GM21447 (cell line): ENCODE measurements at regions not wholly inside any gene's neighbourhood (a gene's known extent, or its start where the extent isn't known, plus 50 kb on each side); places are given as distances from the start of the nearest gene placed in this dataset.

Experiments
- ATAC-seq: cut with Tn5 transposase; IDR thresholded peaks from one replicate; pipeline ENCODE4 v1.9.1; 2021; ENCODE audit not compliant: unreplicated experiment

DNA sequence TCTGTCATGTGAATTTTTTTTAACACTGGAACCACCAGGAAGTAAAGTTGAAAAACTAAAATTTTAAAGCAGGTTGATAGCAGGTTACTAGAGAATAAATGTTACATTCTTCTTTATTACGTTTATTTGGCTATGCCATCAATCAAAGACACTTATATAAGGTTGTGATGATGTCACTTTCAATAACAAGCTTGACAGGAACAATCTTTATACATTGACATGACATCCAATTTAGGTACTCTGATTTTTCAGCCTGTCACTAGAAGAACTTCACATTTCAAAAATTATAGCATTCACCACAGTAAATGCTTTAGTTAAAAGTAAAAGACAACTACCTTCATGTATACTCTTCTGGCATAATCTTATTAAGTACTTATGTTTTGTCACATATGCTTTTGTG lies 696.8 kb upstream of the NCAM2 start:
- ATAC-seq: no peak

- no peak for ATAC-seq
Observed at GRCh38 chr21:20302084-20302483, 696.1 kb upstream of the NCAM2 start.

DNA sequence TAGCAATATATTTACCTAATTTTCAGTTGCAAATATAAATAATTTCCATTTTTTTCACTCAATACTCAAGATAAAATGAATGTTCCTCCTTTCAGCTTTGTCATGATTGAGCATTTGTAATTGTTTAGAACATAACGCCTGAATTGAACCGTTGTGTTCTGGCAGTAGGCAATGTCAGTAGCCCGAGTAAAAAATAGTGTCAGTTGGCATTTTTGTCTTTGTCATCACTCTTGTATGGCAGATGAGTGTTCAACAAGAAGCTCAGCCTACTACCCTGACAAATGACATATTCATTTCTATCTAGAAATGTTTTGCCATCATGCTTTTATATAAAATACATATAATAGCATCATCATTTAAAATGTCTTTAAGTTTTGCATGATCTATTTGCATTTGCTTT lies 691.4 kb upstream of the NCAM2 start:
- ATAC-seq: no peak

DNA sequence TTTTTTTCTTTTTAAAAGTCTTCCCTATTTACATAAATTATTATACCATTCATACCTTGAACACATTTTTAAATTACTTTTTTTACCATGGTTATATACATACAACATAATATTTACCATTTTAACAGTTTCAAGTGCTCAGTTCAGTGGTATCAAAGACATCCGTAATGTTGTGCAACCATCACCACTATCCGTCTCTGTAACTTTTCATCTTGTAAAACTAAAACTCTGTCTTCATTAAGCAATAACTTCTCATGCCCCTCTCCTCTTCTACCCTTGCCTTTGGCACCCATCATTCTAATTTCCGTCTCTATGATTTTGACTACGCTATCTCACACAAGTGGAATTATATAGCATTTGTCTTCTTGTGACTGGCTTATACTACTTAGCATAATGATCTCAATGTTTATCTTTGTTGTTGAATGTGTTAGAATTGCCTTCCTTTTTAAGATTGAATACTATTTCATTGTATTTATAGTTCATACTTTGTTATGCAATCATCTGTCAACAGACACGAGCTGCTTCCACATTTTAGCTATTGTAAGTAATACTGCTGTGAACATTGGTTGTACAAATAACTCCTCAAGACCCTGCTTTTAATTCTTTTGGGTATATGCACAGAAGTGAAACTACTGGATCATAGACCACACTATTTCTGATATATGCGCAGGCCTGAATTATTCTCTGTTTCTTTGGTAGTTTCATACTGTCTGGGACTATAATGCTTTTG lies 689.5 kb upstream of the NCAM2 start:
- ATAC-seq: no peak

DNA sequence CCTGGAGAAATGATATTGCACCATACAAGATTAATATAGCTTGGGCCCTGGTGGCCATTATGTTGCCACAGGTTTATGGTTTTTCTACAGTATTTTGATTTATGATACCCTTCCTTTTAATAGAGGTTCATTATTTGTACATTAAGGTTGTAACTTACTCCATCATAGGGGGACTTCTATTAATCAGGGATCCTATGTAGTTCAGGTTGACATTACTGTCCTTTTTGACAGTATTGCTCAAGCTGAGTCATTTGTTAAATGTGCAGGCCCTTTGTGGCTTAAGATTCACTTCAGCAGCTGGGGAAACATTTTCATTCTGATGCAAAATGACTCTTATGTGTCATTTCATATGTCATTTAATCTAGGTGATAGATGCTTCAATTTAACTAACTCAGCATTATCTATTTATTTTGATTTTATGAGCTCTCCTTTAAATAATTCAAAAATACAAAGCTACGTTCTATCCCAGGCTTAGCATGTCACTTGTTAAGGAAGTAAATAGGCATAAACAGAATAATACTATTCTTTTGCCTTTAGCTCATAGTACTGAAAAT lies 686.9 kb upstream of the NCAM2 start:
- ATAC-seq: no peak

- no peak for ATAC-seq
Observed at GRCh38 chr21:20313013-20313412, 685.2 kb upstream of the NCAM2 start.

DNA sequence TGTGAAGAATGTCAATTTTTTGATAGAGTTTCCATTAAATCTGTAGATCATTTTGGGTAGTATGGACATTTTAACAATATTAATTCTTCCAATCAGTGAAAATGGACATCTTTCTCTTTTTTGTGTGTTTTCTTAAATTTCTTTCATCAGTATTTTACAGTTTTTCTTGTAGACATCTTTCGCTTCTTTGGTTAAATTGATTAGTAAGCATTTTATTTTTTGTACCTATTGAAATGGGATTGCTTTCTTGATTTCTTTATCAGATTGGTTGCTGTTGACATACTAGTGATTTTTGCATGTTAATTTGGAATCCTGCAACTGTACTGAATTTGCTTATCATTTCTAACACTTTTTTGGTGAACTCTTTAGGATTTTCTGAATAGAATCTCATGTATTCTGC lies 683.2 kb upstream of the NCAM2 start:
- no peak for ATAC-seq

DNA sequence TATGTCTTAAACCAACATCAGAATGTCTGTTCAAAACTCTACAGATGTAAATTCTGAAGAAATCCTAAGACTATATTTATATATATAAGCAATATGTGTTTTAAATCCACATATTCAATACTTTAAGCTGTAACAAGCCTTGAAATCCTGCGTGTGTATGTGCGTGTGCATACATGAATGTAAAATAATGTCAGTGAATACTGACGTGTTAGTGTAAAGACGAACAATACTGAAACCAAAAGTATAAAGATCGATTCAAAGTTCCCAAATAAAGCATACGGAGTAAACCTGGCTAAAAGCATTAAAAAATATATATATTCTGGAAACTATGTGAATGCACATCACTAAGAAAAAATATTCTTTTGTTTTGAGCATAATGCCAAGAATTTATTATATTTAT lies 668.6 kb upstream of the NCAM2 start:
- no peak for ATAC-seq

DNA sequence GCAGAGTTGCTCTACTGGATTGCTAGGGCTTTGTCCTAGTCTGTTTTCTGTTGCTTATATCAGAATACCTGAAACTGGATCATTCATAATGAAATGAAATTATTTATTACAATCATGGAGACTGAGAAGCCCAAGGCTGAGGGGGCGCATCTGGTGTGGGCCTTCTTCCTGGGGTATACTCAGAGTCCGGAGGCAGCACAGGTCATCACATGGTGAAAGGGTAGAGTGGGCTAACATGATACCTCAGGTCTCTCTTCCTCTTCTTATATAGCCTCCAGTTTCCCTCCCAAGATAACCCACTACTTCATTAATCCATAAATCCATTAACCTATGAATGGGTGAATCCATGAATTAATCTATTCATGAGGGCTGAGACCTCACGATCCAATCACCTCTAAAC lies 667.6 kb upstream of the NCAM2 start:
- ATAC-seq: no peak

- ATAC-seq: no peak
Observed at GRCh38 chr21:20334585-20334984, 663.6 kb upstream of the NCAM2 start.

GRCh38 chr21:20341431-20341830 lies 656.8 kb upstream of the NCAM2 start:
- no peak for ATAC-seq

DNA sequence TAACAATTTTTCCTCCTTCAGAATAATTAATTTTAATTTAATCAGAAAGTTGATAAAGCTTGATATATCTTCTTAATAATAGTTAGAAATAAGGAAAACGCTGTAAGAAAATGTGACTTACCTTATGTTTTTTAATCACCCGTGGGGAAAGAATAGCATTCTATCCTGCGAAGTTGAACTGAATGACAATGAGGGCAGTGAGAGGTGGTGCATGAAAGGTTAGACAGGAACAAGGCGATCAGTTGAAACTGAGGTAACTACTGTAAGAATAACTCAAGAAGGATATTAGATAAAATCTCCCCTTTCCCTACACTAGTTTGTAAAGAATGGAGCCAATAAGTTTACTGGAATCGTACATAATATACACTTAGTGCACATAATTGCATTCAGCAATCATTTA lies 655.0 kb upstream of the NCAM2 start:
- no peak for ATAC-seq

DNA sequence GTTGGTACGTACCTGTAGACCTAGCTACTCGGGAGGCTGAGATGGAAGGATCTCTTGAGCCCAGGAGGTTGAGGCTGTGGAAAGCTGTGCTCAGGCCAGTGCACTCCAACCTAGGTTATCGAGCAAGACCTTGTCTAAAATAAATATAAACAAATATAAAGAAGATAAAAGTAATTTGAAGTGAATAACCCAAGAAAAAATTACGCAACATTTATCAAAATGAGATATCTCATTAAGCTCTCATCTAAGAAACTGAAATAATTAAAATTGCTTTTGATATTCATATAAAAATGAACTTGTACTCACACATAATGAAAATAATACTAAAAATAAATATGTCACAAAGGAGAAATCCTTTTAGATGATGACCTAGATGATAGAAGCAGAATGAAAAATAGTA lies 647.1 kb upstream of the NCAM2 start:
- no peak for ATAC-seq

GRCh38 chr21:20353351-20353750 lies 644.9 kb upstream of the NCAM2 start:
- no peak for ATAC-seq

DNA sequence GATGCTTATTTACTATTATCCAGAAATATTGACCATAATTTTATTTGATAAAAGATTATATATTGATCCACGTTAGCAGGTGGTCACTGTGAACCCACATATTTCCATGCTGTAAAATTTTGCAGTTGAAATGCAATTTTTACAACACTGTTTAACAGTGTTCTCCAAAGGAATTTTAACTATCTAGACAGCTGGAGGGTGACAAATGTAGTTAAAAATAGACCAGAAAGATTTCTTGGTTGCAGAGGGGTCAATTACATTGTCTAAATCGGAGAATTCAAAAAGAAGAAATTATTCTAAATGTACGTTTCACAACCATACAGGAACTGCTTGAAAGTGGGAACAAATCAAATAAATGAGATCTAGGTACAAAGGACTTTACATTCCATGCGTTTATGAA lies 625.2 kb upstream of the NCAM2 start:
- ATAC-seq: no peak

GRCh38 chr21:20377250-20377649 lies 621.0 kb upstream of the NCAM2 start:
- no peak for ATAC-seq

DNA sequence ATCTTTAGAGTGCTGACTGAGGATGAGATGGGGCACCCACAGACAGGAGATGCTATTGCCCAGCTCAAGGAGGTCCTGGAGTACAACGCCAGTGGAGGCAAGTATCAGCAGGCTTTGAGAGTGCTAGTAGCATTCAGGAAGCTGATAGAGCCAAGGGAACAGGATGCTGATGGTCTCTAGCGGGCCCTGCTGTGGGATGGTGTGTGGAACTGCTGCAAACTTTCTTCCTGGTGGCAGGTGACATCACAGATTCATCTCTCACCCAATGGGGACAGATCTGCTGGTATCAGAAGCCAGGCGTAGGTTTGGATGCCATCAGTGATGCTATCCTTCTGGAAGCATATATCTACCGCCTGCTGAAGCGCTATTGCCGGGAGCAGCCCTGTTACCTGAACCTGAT lies 609.8 kb upstream of the NCAM2 start:
- no peak for ATAC-seq

GRCh38 chr21:20396798-20397197 lies 601.4 kb upstream of the NCAM2 start:
- no peak for ATAC-seq

- ATAC-seq: no peak
Observed at GRCh38 chr21:20404915-20405314, 593.3 kb upstream of the NCAM2 start.

- no peak for ATAC-seq
Observed at GRCh38 chr21:20418353-20418752, 579.9 kb upstream of the NCAM2 start.

DNA sequence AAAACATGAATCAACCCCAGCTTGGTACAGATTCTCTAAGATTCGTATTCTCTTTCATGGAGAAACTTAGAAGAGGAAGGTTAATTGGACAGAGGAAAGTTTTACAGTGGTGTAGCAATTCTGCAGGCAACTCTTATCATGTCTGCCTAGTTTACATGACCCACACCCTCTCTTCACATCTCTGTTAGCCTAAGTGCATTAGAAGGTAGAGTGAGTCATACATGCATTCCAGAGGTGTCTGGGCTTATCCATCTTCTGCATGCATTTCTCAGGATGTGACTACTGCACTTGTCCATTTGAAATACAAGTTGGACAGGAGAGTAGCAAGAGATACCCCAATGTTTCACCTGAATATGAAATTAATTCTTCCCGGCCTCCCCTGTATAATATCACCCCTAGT lies 578.4 kb upstream of the NCAM2 start:
- no peak for ATAC-seq

GRCh38 chr21:20424943-20425342 lies 573.3 kb upstream of the NCAM2 start:
- ATAC-seq: no peak

GRCh38 chr21:20425856-20426255 lies 572.4 kb upstream of the NCAM2 start:
- ATAC-seq: no peak
